HG03095 (cell line): ENCODE measurements at regions not wholly inside any gene's neighbourhood (a gene's known extent, or its start where the extent isn't known, plus 50 kb on each side); places are given as distances from the start of the nearest gene placed in this dataset.

Source experiments
- ATAC-seq: cut with Tn5 transposase; IDR thresholded peaks from one replicate; pipeline ENCODE4 v1.9.1; 2021; ENCODE audit warnings: moderate library complexity; ENCODE audit not compliant: unreplicated experiment

- ATAC-seq, result no peak
Measured at GRCh38 chrX:69232945-69233344, 67.7 kb upstream of the PJA1 start.

- no peak for ATAC-seq
Measured at GRCh38 chrX:69231903-69232302, 66.7 kb upstream of the PJA1 start.

GRCh38 chrX:69229436-69229835 is 64.2 kb upstream of the PJA1 start:
- ATAC-seq, result no peak

DNA sequence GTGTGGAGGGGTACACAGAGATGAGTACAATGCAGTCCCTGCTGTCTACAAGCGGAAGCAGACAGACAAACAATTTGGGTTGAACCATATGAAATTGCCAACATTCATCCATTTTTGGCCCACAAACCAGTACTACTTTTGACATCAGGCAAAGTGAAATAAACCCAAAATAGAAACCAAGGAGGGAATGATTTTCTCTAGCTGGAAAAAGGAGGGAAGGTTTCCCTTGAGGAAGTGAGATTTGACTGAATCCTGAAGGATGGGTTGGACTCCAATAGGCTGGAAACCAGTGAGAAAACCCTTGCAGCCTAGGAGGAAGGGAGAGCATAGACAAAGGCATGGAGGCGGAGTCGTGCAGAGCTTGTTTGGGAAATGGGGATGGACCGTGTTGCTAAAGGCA is 63.5 kb upstream of the PJA1 start:
- no peak for ATAC-seq

DNA sequence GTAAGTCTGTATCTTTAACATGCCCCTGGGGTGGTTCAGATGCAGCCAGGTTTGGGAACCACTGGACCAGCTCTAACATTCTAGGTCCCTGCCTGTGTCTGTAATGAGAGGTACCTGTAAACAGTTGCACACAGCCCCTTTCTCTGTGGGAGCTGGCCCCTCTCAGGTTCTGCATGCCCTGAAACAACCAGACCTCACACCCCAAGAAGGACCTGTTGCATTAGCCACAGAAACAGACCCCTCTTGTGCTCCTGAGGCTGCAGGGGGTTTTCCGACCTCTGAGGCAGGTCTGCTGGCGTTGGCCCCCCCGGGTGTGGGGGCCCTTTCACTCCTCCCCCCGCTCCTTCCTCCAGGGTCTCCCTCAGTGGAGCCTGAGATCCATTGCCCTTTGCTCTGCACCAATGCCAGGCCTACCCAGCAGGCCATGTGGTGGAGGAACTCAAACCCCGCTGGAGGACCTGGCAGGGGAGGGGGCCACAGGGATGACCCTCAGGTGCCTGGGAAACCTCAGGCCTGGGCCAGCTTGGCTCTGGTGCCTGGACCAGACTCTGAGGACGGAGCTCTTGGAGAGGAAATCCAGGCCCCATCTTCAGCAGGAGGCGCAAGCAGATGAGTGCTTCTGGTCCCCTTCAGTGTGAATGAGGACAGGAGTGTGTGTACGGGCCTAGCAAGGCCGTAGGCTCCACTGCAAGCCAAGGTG is 61.4 kb upstream of the PJA1 start:
- ATAC-seq, result no peak

DNA sequence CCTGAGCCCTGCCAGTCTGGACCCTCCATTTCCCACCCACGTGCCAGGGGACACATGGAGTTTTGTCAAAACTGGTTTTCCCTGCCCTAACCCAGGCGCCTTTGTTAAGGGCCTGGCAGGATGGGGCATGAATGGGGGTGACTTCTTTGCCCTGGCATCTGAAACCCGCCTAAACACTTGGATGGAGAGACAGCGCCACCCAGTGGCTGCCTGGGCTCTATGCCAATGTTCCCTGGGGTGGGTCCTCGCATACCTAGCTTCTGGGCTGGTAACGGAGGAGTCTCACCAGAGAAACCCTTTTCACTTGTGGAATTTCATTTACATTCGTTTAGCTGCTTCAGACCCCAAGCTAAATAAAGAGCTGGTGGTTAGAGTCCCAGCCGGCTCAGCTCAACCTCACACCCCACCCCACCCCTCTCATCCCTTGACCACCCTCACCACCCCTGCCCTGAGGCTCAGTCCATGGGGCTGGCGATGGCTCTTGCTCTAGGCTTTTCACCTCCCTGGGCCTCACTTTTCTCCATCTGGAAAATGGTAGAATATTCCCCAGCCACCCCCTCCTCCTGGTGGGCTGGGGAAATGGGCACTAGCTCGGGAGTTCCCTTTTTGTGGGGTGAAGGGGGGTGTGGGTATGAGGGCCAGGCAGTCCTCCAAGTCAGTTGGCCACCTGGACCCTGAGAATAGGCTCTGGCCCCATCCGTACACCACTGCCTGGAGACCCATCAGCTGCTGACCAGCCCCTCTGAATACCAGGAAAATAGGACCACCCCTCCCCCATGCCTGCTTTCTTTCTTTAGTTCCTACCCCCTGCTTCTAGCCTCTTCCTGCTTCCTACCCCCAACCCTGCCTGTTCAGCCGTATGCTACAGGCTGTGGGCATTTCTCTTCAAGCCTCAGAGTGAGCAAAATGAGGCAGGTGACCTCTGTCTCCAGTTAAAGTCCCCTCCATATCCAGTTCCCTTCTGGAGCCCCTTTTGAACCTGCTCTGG is 57.1 kb upstream of the PJA1 start:
- no peak for ATAC-seq

DNA sequence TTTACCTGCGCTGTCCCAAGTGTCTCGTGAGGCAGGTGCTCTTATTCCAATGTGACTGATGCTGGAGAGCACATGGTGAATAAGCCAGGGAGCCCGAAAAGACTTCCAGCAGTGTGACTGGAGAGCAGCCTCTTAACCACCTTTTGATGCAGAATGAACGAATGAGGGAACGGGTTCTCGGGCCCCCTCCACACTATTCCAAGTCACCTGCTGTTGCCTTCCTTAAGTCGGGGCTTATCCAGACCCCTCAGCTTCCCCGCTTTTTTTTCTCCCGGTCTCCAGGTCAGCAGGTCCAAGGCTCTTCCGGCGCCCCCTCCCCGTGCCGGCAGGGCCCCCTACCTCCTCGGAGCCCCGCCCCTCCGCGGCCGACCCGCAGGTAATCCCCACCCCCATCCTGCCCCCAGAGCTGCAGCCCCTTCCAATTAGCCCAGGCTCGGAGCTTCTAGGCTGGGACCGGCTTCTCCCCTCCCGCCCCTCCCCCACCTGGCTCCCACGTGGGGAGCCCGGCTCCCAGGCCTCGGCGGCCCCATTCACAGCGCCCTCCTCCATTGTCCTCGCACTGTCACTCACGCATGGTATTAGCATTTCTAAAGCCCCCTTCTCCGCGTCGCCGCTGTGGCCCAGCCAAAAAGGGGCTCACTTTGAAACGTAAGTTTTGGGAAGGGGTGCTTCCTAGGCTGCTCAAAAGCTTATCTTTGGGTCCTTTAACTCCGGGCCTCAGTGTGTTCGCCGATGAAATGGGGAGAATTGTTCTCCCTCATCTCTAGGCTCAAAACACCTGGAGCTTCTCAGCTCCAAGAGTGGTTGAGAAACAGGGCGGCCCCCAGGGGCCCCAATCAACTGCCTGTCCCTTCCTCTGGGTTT is 56.2 kb upstream of the PJA1 start:
- no peak for ATAC-seq

- no peak for ATAC-seq
Measured at GRCh38 chrX:69218407-69218997, 53.2 kb upstream of the PJA1 start.

DNA sequence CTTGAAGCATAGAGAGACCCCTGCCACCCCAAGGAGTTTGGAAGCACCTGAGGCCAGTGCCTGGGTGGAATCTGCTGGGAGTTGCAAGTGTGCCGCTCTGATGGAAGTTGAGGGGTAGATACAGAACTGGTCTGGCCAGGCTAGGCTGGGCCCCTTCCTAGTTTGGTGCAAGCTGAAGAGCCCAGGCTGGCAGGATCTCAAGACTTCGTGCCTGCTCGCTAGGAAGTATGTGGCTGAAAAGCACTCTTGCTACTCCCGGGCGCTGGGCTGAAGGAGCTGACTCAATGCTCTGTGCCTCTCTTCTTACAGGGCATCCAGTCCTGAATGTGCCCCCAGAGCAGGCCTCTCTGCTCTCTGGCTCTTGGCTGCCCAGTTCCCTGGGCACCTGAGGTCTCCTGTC is 51.7 kb upstream of the PJA1 start:
- ATAC-seq, result no peak

DNA sequence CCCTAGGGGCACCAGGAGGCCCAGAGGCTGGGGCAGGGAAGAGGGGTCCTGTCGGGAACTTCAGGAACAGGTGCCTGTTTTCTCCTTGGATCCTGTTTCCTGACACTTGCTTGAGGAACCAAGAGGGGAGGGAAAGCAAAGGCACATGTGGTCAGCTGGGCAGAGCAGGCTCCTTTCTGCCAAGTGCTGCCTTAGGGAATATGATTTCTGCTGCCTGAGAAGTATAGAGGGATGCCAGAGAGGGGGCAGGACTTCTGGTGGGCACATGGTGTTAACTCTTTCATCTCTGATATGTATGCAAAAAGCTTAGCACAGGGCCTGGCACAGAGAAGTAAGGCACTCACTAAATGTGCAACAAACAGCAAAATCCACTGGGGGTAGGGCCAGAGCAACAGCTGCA is 51.2 kb upstream of the PJA1 start:
- no peak for ATAC-seq

DNA sequence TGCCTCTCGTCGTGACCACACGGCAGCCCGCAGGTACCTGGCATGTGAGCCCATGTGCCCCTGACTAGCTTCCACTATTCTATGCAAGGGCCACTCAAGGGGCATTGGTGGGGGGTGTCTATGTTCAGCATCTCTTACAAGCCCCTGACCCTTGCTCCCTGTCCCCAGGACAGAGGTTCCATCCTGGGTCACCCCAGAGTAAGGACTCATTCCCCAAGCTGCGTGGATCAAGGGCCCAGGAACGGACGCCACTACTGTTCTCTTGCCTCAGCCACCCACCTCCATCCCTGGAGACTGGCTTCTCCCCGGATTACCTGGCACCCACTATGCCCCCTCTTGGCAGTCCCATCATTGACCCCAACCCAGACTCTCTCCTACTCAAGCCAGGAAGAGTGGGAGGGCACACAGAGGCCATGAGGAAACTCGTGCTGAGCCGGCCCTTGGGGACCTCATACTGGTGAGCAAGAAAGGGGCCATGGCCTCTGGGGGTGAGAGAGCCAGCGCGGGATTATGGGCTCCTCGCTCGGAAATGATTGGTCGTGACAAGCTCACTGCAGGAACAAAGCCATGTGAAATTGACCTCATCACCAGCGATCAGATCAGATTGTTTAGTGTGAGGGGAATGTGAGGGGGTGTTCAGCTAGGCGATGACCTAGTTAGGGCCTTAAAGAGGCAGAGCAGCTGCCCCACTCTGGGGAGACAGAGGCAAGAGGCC is 50.1 kb upstream of the PJA1 start:
- no peak for ATAC-seq
